ENCODE measurements at regions not wholly inside any gene's neighbourhood (a gene's known extent, or its start where the extent isn't known, plus 50 kb on each side); places are given as distances from the start of the nearest gene placed in this dataset.

DNA sequence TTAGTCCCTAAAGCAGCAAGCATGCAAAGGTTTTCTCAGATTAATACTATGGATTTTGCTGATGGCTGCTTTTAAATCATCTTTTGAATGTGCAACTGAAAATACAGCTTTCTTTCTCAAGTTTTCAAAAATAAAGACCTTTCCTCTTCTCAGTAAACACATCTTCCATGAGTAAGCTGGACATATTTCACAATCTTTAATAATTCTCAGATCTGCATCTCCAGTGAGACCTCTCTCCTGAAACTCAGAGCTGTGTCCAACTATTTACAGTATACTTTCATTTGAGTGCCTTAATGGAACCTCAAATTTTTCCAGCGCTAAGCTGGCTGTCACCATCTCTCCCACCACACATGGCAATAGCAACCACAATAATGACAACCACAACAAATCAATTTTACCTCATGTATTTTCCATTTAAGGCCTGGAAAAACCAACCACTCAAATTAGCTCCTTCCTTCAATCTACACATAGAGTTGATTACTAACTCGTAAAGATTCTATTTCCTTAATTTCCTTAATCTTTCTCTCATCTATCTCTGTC is 192.4 kb upstream of the RPL34 start (continued):
- TF ChIP-seq ZNF26 (tag by site-specific recombination; IDR thresholded peaks at IDR 0.05) (no peak), BCL11A (tag by site-specific recombination; IDR thresholded peaks at IDR 0.05; ENCODE audit: low read depth) (no peak), ZNF112 (tag by site-specific recombination; IDR thresholded peaks at IDR 0.05) (no peak), ZNF416 (tag by site-specific recombination; IDR thresholded peaks at IDR 0.05) (no peak)
- TF ChIP-seq, protein P1, sequence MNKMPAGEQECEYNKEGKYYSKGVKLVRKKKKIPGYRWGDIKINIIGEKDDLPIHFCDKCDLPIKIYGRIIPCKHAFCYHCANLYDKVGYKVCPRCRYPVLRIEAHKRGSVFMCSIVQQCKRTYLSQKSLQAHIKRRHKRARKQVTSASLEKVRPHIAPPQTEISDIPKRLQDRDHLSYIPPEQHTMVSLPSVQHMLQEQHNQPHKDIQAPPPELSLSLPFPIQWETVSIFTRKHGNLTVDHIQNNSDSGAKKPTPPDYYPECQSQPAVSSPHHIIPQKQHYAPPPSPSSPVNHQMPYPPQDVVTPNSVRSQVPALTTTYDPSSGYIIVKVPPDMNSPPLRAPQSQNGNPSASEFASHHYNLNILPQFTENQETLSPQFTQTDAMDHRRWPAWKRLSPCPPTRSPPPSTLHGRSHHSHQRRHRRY (tag by site-specific recombination; IDR thresholded peaks at IDR 0.05) = no peak

DNA sequence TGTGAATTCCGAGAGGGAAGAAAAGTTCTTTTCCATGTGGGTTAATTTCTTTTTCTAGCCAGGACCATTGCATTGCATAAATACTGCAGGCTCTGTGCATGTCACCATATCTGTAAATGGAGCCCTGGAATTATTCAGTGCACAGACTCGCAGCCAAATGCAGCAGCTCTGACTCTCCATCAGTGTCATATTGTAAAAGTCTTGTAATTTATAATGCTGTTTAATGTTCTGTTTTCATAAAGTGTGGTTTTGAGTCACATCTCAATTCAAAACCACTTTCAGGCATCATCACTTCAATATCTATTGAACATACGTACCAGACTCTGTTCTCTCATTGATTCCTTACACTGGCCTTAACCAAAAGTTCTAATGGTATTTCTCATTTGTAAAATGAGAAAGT is 193.9 kb upstream of the RPL34 start:
- CTCF ChIA-PET = no interaction called here
- Histone ChIP-seq H3K4me1 (ENCODE audit: control insufficient read depth, insufficient read depth, low read length) (no peaks in the 10 kb centered on the region), H3K9me3 (ENCODE audit: control insufficient read depth, insufficient read depth, low read depth, low read length) (no peaks in the 10 kb centered on the region), H3K27ac (ENCODE audit: extremely low read depth, low read depth, low read length) (no peak overlapping the region), H3K4me3 (ENCODE audit: low read depth, low read length) (no peak overlapping the region), H3K36me3 (ENCODE audit: control insufficient read depth in 2 of 2, insufficient read depth in 1 of 2, low read length in 2 of 2) (no peaks in the 10 kb centered on the region)
- TF ChIP-seq ZBTB48 (tag by site-specific recombination; IDR thresholded peaks at IDR 0.05) (no peak), SETDB1 (IDR thresholded peaks at IDR 0.05; ENCODE audit: insufficient read length, low read length) (no peak), ZNF664 (tag by site-specific recombination; IDR thresholded peaks at IDR 0.05) (no peak), ZNF830 (tag by site-specific recombination; IDR thresholded peaks at IDR 0.05; ENCODE audit: low read depth) (no peak), ZNF391 (tag by site-specific recombination; IDR thresholded peaks at IDR 0.05; ENCODE audit: borderline replicate concordance, low read depth) (no peak), ZSCAN23 (tag by site-specific recombination; IDR thresholded peaks at IDR 0.05) (no peak), ZNF341 (tag by site-specific recombination; IDR thresholded peaks at IDR 0.05; ENCODE audit: low read depth) (no peak), ZNF580 (tag by site-specific recombination; IDR thresholded peaks at IDR 0.05) (no peak), ZNF157 (tag by site-specific recombination; IDR thresholded peaks at IDR 0.05) (no peak), ZNF658 (tag by site-specific recombination; IDR thresholded peaks at IDR 0.05) (no peak), ZXDB (tag by site-specific recombination; IDR thresholded peaks at IDR 0.05) (no peak), ZNF768 (tag by site-specific recombination; IDR thresholded peaks at IDR 0.05) (no peak), KLF16 (tag by site-specific recombination; IDR thresholded peaks at IDR 0.05) (no peak)
- TF ChIP-seq, protein P2, sequence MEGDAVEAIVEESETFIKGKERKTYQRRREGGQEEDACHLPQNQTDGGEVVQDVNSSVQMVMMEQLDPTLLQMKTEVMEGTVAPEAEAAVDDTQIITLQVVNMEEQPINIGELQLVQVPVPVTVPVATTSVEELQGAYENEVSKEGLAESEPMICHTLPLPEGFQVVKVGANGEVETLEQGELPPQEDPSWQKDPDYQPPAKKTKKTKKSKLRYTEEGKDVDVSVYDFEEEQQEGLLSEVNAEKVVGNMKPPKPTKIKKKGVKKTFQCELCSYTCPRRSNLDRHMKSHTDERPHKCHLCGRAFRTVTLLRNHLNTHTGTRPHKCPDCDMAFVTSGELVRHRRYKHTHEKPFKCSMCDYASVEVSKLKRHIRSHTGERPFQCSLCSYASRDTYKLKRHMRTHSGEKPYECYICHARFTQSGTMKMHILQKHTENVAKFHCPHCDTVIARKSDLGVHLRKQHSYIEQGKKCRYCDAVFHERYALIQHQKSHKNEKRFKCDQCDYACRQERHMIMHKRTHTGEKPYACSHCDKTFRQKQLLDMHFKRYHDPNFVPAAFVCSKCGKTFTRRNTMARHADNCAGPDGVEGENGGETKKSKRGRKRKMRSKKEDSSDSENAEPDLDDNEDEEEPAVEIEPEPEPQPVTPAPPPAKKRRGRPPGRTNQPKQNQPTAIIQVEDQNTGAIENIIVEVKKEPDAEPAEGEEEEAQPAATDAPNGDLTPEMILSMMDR (tag by site-specific recombination; IDR thresholded peaks at IDR 0.05) = no peak
- TF ChIP-seq, protein P3, sequence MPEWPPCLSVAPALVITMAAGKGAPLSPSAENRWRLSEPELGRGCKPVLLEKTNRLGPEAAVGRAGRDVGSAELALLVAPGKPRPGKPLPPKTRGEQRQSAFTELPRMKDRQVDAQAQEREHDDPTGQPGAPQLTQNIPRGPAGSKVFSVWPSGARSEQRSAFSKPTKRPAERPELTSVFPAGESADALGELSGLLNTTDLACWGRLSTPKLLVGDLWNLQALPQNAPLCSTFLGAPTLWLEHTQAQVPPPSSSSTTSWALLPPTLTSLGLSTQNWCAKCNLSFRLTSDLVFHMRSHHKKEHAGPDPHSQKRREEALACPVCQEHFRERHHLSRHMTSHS (tag by site-specific recombination; IDR thresholded peaks at IDR 0.05) = no peak
- TF ChIP-seq, protein P4, sequence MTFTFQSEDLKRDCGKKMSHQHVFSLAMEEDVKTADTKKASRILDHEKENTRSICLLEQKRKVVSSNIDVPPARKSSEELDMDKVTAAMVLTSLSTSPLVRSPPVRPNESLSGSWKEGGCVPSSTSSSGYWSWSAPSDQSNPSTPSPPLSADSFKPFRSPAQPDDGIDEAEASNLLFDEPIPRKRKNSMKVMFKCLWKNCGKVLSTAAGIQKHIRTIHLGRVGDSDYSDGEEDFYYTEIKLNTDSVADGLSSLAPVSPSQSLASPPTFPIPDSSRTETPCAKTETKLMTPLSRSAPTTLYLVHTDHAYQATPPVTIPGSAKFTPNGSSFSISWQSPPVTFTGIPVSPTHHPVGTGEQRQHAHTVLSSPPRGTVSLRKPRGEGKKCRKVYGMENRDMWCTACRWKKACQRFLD (tag by site-specific recombination; IDR thresholded peaks at IDR 0.05) = no peak
- TF ChIP-seq, protein P5, sequence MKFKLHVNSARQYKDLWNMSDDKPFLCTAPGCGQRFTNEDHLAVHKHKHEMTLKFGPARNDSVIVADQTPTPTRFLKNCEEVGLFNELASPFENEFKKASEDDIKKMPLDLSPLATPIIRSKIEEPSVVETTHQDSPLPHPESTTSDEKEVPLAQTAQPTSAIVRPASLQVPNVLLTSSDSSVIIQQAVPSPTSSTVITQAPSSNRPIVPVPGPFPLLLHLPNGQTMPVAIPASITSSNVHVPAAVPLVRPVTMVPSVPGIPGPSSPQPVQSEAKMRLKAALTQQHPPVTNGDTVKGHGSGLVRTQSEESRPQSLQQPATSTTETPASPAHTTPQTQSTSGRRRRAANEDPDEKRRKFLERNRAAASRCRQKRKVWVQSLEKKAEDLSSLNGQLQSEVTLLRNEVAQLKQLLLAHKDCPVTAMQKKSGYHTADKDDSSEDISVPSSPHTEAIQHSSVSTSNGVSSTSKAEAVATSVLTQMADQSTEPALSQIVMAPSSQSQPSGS (tag by site-specific recombination; IDR thresholded peaks at IDR 0.05; ENCODE audit: low read depth) = no peak
- TF ChIP-seq, protein P6, sequence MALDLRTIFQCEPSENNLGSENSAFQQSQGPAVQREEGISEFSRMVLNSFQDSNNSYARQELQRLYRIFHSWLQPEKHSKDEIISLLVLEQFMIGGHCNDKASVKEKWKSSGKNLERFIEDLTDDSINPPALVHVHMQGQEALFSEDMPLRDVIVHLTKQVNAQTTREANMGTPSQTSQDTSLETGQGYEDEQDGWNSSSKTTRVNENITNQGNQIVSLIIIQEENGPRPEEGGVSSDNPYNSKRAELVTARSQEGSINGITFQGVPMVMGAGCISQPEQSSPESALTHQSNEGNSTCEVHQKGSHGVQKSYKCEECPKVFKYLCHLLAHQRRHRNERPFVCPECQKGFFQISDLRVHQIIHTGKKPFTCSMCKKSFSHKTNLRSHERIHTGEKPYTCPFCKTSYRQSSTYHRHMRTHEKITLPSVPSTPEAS (tag by site-specific recombination; IDR thresholded peaks at IDR 0.05) = no peak
- TF ChIP-seq, protein P7, sequence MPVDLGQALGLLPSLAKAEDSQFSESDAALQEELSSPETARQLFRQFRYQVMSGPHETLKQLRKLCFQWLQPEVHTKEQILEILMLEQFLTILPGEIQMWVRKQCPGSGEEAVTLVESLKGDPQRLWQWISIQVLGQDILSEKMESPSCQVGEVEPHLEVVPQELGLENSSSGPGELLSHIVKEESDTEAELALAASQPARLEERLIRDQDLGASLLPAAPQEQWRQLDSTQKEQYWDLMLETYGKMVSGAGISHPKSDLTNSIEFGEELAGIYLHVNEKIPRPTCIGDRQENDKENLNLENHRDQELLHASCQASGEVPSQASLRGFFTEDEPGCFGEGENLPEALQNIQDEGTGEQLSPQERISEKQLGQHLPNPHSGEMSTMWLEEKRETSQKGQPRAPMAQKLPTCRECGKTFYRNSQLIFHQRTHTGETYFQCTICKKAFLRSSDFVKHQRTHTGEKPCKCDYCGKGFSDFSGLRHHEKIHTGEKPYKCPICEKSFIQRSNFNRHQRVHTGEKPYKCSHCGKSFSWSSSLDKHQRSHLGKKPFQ (tag by site-specific recombination; IDR thresholded peaks at IDR 0.05) = no peak
- POLR2A ChIA-PET = no interaction called here
